Neural cell (in vitro differentiated cells): ENCODE measurements at regions not wholly inside any gene's neighbourhood (a gene's known extent, or its start where the extent isn't known, plus 50 kb on each side); places are given as distances from the start of the nearest gene placed in this dataset.

ENCODE experiments used
- H2AFZ ChIP-seq: fragments of 200-600, 300-800 bp; sonication (generic), shearing (Covaris generic); 2 replicates; pipeline ENCODE4 v1.6.0; 2014; ENCODE audit warnings: low read depth, mild to moderate bottlenecking, antibody characterized with exemption, low read length, moderate library complexity
- H3F3A ChIP-seq: fragments of 200-600 bp; shearing (Covaris generic); 2 replicates; pipeline ENCODE4 v1.6.1; 2016; ENCODE audit warnings: mild to moderate bottlenecking, moderate library complexity, mixed read lengths, antibody characterized with exemption, low read length; ENCODE audit not compliant: insufficient read depth, poor library complexity, severe bottlenecking
- H3K27ac ChIP-seq: fragments of 200-600, 300-800 bp; sonication (generic), shearing (Covaris generic); 2 replicates; pipeline ENCODE4 v1.5.1; 2014; ENCODE audit warnings: mild to moderate bottlenecking, low read length, moderate library complexity
- H3K27me3 ChIP-seq: fragments of 300-800, 200-600 bp; sonication (generic), shearing (Covaris generic); 2 replicates; pipeline ENCODE4 v1.6.0; 2014; ENCODE audit warnings: mild to moderate bottlenecking, low read depth, low read length, moderate library complexity; ENCODE audit not compliant: insufficient read depth
- H3K36me3 ChIP-seq: fragments of 300-800, 200-600 bp; sonication (generic), shearing (Covaris generic); 2 replicates; pipeline ENCODE4 v1.5.1; 2014; ENCODE audit warnings: mild to moderate bottlenecking, antibody characterized with exemption, low read length, moderate library complexity; ENCODE audit not compliant: insufficient read depth
- H3K4me2 ChIP-seq: fragments of 300-800, 200-600 bp; sonication (generic), shearing (Covaris generic); 2 replicates; pipeline ENCODE4 v1.6.0; 2014; ENCODE audit warnings: mild to moderate bottlenecking, low read length
- H3K4me3 ChIP-seq: fragments of 300-800, 200-600 bp; sonication (generic), shearing (Covaris generic); 2 replicates; pipeline ENCODE4 v1.5.1; 2014; ENCODE audit warnings: mild to moderate bottlenecking, low read length, moderate library complexity
- H3K79me2 ChIP-seq: fragments of 200-600 bp; shearing (Covaris generic); replicated peaks from 2 replicates; pipeline ENCODE4 v1.6.0; 2014; ENCODE audit warnings: mild to moderate bottlenecking, low read length, moderate library complexity; ENCODE audit not compliant: insufficient read depth
- H3K9ac ChIP-seq: fragments of 300-800, 200-600 bp; sonication (generic), shearing (Covaris generic); 2 replicates; pipeline ENCODE4 v1.6.1; 2016; ENCODE audit warnings: mild to moderate bottlenecking, low read length, mixed read lengths
- H3K9me2 ChIP-seq: fragments of 200-600 bp; shearing (Covaris generic); 2 replicates; pipeline ENCODE4 v1.6.1; 2016; ENCODE audit warnings: mild to moderate bottlenecking, low read length, mixed read lengths; ENCODE audit not compliant: insufficient read depth
- H3K9me3 ChIP-seq: fragments of 200-600, 300-800 bp; sonication (generic), shearing (Covaris generic); 2 replicates; pipeline ENCODE4 v1.6.1; 2016; ENCODE audit warnings: mild to moderate bottlenecking, mixed run types, low read length, moderate library complexity, mixed read lengths
- H4K20me1 ChIP-seq: fragments of 200-600 bp; shearing (Covaris generic); 2 replicates; pipeline ENCODE4 v1.6.1; 2016; ENCODE audit warnings: mild to moderate bottlenecking, mixed run types; ENCODE audit not compliant: insufficient read depth
- CTCF ChIP-seq: fragments of 450-650 bp; IDR thresholded peaks from 2 replicates; pipeline ENCODE4 v1.5.1; 2014; ENCODE audit warnings: antibody characterized with exemption, mild to moderate bottlenecking, moderate library complexity; ENCODE audit not compliant: poor library complexity, severe bottlenecking
- EP300 ChIP-seq: fragments of 450-650 bp; conservative IDR thresholded peaks from 2 replicates; pipeline ENCODE4 v1.6.1; 2014; ENCODE audit warnings: antibody characterized with exemption, mild to moderate bottlenecking, moderate library complexity; ENCODE audit not compliant: poor library complexity, severe bottlenecking
- EZH2 ChIP-seq: fragments of 200-600, 300-800 bp; shearing (Covaris generic), sonication (generic); IDR thresholded peaks from 2 replicates; pipeline ENCODE4 v1.6.1; 2014; ENCODE audit warnings: antibody characterized with exemption, low read length, borderline replicate concordance, mild to moderate bottlenecking; ENCODE audit not compliant: insufficient read depth, poor library complexity, severe bottlenecking
- MXI1 ChIP-seq: fragments of 450-650 bp; conservative IDR thresholded peaks from 2 replicates; pipeline ENCODE4 v1.6.1; 2014; ENCODE audit warnings: antibody characterized with exemption, mild to moderate bottlenecking; ENCODE audit not compliant: poor library complexity, severe bottlenecking
- POLR2AphosphoS5 ChIP-seq: IDR thresholded peaks from 2 replicates; pipeline ENCODE4 v1.6.1; 2012
- RAD21 ChIP-seq: fragments of 450-650 bp; conservative IDR thresholded peaks from 2 replicates; pipeline ENCODE4 v1.6.1; 2014; ENCODE audit warnings: antibody characterized with exemption, mild to moderate bottlenecking, moderate library complexity
- REST ChIP-seq: IDR thresholded peaks from 2 replicates; pipeline ENCODE4 v1.6.1; 2012; ENCODE audit warnings: borderline replicate concordance
- SMC3 ChIP-seq: fragments of 450-650 bp; conservative IDR thresholded peaks from 2 replicates; pipeline ENCODE4 v1.6.1; 2014; ENCODE audit warnings: antibody characterized with exemption, mild to moderate bottlenecking, moderate library complexity; ENCODE audit not compliant: poor library complexity
- TAF1 ChIP-seq: IDR thresholded peaks from 2 replicates; pipeline ENCODE4 v1.6.1; 2012; ENCODE audit warnings: low read depth

- Histone ChIP-seq H3K36me3 (no peaks in the 10 kb centered on the region), H2AFZ (no peak overlapping the region), H3K79me2 (no peaks in the 10 kb centered on the region), H4K20me1 (no peaks in the 10 kb centered on the region), H3K9me2 (no peaks in the 10 kb centered on the region), H3K27ac (no peak overlapping the region), H3K27me3 (no peaks in the 10 kb centered on the region), H3K4me3 (no peak overlapping the region), H3K4me2 (no peak overlapping the region), H3K9me3 (no peaks in the 10 kb centered on the region), H3K9ac (no peak overlapping the region), H3F3A (no peaks in the 10 kb centered on the region)
- TF ChIP-seq POLR2AphosphoS5 (no peak), REST (no peak), MXI1 (no peak), SMC3 (no peak), CTCF (no peak), EZH2 (no peak), EP300 (no peak), TAF1 (no peak), RAD21 (no peak)
Observed at GRCh38 chr10:20552382-20552781, 344.7 kb downstream of the NEBL start.

- Histone ChIP-seq H3K27me3 (no peaks in the 10 kb centered on the region), H3K4me2 (no peak overlapping the region), H3K27ac (no peak overlapping the region), H3K9me3 (no peaks in the 10 kb centered on the region), H4K20me1 (no peaks in the 10 kb centered on the region), H3K4me3 (no peak overlapping the region), H3K36me3 (no peaks in the 10 kb centered on the region), H3F3A (no peaks in the 10 kb centered on the region), H3K79me2 (no peaks in the 10 kb centered on the region), H3K9me2 (no peaks in the 10 kb centered on the region), H2AFZ (no peak overlapping the region), H3K9ac (no peak overlapping the region)
- TF ChIP-seq TAF1 (no peak), EZH2 (no peak), SMC3 (no peak), MXI1 (no peak)
Observed at GRCh38 chr10:20551761-20552160, 345.4 kb downstream of the NEBL start.
